HG02840 (cell line): ENCODE measurements at regions not wholly inside any gene's neighbourhood (a gene's known extent, or its start where the extent isn't known, plus 50 kb on each side); places are given as distances from the start of the nearest gene placed in this dataset.
"Not testable (repeated sequence)": the region's sequence is repeated elsewhere in the genome, so short reads cannot be mapped to it uniquely, and the experiment has no call there.

ENCODE experiments used
- ATAC-seq: cut with Tn5 transposase; IDR thresholded peaks from one replicate; pipeline ENCODE4 v1.9.1; 2021; ENCODE audit warnings: mild to moderate bottlenecking, moderate library complexity, moderate number of reproducible peaks; ENCODE audit not compliant: unreplicated experiment, low FRiP score

DNA sequence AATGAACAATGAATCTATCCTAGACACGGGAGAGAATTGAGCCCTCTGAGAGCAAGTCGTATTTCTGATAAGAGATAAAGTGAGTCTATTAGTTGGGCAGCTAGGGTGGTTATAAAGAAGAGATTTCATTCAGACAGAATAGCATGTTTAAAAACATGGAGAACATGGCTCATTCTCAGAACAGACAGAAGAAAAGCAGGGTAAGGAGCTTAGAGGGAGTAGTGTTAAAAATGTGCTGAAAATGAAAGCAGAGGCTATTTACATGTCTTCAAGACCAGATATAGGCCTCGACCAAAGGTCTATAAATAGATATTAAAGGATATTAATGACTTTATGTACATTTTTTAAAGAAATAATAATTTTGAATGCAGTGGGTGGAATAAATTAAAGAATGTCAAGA lies 149.5 kb downstream of the SLITRK1 start:
- ATAC-seq = no peak

DNA sequence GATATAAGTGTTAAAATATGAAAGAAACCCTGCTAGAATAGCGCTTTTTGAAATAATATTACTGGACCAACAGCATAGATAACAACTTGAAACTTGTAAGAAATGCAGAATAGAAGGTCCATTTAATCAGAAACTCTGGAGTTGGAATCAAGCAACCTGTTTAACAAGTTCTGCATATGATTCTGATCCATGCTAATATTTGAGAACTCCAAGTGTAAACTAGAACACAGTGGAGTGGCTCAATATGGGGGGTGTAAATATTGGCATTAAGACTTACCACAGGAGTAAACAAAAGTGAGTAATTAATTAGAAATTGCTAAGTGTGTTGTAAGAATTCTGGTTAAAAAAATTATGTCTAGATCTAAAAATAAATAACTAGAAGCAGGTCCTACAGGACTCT lies 151.2 kb downstream of the SLITRK1 start:
- ATAC-seq = no peak

DNA sequence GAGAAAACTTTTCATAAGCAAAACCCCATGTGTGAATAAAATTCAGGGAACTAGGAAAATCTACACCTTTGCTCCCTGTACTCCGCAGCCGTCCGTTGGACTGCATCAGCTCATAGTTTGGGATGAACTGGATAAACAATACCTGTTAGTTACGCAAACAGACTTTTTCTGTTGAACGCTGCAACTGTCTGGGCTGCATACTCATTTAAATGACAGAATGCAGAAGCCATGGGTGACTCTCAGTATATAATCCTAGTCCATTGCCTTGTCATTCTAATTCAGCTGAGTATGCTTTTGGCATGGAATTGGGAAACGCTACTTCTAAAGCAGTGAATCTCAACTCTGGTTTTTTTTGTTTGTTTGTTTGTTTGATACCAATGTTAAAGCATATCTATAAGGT lies 151.6 kb downstream of the SLITRK1 start:
- no peak for ATAC-seq

DNA sequence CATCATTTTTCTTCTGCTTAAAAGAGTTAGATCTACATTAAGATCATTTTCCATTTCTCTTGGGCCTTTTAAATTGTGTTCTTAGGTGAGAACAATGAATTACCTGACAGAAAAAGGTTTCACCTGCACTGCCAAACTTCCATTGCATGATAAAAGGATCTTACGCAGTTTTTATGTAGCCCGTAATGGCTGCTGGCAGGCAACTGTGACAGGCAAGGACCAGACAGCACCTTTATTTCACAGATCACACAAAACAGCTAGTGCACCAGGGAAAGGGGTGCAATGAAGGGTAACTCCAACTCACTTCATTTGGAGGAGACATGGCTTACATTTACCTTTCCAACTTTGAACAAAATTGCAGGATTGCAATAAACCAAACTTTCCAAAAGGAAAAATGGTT lies 159.8 kb downstream of the SLITRK1 start:
- no peak for ATAC-seq

DNA sequence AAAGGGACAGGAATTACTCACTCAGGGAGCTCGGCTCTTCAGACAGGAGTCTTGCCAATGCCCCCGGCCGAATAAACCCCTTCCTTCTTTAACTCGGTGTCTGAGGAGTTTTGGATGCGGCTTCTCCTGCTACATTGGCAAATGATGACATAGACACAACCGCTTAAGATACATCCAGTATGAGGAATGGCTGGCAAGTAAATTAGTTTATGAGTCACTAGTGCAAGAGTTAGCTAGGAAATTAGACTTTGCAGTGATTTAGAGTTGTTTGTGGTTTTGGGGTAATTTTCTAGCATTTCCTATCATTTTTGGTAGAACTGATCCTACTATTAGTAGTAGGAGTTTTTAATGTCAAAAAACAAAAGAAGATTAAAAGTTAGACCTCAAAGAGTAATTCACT lies 166.2 kb downstream of the SLITRK1 start:
- ATAC-seq = no peak

DNA sequence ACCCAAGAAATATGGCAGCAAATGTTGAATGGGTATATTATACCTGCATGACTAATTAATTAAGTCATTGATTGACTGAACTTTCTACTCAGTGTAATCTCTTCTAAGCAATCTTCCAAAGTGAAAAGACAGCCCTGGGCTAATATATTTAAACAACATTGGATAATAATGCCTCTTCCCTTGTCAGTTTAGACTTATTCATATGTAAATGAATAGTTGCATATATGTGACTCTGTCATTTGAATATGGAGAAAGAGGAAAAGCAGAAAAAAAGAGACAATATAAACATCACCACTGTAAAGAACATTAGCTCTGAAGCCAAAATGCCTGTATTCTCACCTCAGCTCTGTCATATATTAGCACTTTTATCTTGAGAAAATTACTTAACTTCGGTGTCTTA lies 168.0 kb downstream of the SLITRK1 start:
- no peak for ATAC-seq

DNA sequence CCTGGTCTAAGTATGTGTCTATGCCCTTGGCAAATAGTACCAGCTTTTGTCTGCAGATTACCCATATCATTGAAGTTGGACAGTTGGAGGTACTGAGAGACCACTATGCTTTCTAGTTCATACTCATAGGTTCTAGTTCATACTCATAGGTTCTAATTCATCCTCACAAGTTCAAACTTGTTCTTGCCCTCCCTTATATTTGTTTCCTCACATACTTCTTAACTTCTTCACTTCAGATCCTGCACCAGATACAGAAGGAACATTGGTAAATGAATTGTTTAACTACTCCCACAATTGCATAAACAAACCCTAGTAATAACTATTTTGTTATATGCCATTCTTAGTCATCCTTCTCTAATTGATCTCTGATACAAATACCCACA lies 172.2 kb downstream of the SLITRK1 start:
- no peak for ATAC-seq

DNA sequence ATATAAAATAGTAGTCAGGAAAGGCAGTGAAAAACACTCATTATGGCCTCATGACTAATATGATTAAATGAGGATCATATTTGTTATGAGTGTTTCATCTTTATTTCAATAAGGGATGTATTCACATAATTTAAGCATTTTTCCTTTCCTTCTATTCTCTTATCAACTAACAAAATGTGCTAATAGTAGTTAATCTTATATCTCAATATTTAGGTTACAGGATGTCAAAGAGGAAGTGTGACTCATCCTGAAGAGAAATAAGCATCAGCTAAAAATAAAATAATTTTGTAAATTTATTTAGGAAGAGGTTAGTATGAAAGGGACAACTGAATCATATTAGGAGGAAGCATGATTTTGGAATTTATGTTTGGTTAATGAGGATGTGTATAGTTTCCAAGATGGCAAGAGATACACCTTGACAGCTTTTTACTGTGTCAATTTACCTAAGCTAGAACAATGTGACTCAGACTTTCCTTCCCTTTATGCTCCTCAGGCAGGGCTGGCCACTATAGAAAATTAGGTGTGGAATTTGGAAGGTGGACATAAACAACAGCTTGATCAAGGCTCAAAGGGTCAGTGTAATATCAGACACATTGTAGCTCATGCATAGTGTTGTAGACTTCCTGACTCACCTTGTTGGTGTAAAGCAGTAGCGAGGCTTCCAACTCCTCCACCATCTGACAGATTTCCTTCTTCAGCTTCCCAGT lies 172.7 kb downstream of the SLITRK1 start:
- ATAC-seq = no peak

DNA sequence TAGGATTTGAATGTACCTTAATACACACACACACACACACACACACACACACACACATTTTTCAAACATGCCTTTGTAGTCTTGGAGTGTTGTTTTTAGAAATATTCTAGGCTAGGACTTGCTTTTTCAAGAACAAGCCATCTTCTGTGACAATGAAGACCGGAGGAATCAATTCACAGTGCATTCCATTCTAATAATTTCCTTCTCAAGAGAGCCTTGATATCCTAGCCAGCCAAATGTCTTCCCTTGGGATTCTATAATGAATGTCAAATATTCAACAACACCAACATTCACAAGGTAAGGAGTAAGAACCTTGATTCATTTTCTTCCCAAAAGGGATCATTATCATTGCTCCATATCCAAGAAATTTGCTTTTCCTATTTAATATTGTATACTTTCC lies 180.3 kb downstream of the SLITRK1 start:
- no peak for ATAC-seq

DNA sequence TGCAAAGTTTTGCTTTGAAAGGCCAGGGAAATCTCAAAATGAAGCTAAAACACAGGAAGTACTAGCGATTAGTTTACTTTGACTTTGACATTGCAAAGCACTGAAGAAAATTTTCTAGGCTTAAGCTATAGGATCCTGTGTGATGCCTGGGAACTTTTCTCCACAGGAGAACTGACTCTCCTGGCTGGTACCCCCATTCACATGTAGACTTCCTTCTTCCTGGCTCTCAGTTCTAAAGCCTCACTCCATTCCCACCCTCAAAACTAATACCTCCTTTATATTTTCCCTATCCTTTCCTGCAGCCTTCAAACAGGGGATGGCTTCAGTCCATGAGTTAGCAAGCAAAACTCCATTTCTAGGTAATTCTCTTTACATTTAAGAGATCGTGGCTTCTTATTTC lies 189.5 kb downstream of the SLITRK1 start:
- no peak for ATAC-seq

DNA sequence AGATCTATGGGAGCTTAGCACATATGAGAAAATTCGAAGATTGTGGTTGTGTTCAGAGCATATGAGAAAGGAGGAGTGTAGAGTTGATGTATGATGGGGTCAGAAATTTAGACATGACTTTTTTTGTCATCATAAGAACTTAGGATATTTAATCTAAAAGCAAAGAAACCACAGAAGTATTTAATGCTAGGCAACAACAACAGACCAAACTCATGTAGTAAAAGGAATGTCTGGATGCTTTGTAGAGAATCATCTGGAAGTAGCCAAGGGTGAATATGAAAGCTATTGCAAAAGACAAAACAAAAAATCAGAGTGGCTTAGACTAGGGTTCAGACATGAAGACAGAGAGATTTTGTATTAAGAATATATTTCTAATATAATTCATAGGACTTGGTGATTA lies 190.3 kb downstream of the SLITRK1 start:
- no peak for ATAC-seq

DNA sequence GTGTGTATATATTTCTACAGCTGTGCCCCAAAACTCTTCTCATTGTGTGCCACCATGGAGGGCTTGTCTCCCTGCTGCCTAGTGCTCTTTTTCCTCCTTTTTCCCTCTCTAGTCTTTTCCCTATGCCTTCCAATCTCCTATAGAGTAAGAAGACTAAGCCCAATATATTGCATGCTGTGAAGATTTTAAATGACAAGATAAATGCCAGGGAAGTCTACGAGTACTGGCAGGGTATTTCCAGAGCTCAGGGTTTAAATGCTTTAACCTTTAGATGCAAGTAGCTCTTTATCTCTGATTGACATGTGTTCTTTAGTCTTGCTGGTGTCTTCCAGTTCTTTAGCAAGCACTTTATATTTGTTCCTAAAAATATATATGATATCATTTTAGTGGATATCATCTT lies 200.7 kb downstream of the SLITRK1 start:
- ATAC-seq = no peak

DNA sequence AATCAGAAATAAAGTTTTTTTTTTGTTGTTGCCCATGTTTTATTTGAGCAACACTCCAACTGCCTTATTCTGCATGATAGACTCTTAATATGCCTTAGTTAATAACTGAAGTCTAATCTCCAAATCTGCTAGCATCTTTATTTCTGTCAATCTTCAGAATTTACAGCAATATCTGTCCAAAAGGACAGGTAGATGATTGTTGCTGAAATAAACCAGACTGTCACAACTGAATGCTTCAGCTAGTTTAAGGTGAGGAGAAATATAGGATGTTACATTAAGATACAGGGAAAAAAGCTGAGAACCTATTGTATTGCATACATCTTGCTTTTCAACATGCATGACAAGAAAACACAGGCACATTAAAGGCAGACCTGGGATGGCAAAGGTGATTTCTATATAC lies 204.3 kb downstream of the SLITRK1 start:
- ATAC-seq = no peak

DNA sequence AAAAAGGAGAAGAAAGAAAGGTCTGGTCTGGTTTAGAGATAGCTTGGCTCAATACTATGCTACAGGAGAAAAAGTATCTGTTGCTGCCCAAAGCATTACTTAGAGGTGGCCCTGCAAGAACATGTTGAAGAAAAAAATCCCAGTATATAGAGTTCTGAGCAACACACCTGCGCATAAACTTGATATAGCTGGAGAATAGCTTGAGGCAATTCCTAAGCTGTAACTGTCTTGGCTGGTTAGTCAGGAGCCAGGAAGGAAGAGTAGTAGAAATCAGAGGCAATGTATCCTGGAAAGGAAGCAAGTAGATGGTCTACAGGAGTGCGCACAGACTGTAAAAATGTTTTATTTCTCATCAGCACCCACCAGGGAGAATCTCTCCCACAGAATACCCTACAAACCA lies 209.7 kb downstream of the SLITRK1 start:
- ATAC-seq = no peak

DNA sequence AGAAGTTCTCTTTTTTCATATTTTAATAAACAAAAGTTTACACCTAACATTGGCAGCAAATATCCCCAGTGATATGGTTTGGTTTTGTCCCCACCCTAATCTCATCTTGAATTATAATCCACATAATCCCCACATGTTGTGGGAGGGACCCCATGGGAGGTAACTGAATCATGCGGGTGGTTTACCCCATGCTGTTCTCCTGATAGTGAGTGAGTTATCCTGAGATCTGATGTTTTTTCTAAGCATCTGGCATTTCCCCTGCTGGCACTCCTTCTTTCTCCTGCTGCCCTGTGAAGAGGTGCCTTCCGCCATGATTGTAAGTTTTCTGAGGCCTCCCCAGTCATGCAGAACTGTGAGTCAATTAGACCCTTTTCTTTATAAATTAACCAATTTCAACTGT lies 214.7 kb downstream of the SLITRK1 start:
- ATAC-seq = no peak

DNA sequence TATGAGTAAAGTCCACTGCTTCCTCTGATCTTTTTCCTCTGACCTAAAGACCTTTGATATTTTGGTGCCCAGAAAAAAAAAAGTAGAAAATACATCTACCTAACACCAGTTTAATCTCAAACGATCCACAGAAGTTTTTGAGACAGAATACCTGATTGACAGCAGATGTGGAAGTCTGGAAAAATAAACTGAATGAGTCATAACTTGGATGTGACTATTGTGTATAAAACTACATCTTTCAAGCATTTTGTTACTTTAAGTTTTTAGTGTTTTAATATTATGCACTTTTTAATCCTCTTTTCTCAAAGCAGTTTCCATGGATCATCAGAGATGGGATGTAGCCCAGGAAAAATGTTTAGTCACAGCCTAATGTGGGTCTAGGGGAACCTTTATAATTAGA lies 216.1 kb downstream of the SLITRK1 start:
- no peak for ATAC-seq

DNA sequence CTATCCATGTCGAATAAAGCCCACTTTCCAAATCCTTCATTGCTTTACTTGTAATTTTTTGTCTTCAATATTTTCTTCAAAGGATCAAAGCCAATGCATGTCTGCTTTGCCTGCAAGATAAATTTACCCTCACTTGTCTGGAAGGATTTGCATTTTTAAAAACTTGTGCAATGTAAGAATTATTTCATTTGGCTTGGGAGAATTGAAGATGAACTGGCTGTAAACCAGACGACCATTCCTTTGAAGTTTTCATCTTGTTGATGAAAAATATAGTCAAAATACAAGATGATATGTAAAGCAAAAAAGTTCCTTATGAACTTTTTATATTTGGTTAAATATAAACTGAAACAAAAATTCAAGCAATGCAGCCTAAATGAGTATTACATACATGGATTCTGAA lies 225.0 kb downstream of the SLITRK1 start:
- ATAC-seq = no peak

DNA sequence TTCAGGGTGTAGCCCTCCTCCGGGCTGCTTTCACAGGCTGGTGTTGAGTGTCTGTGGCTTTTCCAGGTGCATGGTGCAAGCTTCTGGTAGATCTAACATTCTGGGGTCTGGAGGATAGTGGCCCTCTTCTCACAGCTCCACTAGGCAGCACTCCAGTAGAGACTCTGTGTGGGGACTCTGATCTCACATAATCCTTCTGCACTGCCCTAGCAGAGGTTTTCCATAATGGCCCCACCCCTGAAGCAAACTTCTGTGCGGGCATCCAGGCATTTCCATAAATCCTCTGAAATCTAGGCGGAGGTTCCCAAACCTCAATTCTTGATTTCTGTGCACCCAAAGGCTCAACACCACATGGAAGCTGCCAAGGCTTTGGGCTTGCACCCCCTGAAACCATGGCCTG lies 239.7 kb downstream of the SLITRK1 start:
- ATAC-seq = not testable (repeated sequence)

DNA sequence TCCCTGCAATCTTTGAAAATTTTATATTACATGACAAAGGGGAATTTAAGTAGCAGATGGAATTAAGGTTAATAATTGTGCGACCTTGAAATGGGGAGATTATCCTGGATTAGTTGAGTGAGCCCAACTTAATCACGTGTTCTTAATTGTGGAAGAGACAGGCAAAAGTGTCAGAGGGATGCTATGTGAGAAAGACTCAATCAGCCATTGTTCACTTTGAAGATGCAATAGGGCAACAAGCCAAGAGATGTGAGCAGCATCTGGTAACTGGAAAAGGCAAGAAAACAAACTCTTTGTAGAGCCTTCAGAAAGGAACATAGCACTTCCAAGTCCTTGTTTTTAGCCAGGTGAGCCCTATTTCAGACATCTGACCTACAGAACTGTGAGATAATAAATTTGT lies 247.7 kb downstream of the SLITRK1 start:
- no peak for ATAC-seq

DNA sequence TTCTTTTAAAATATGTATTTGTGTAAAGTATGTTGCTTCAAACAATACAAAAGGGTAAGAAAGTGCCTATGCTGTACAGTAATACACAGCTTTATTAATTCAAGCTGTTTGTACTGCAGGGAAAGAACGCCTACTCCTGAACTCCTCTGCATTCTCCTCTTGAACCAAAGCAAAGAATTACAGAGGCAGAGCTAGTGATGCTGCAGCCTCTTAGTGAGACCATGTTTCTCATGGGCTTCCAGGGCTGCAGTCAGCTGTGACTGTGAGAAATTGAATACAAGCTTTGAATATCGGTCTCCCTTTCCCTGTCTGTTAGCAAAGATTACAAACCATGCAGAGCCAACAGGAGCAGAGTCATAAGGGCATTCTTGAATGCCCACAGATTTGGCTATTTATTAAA lies 248.5 kb downstream of the SLITRK1 start:
- no peak for ATAC-seq

DNA sequence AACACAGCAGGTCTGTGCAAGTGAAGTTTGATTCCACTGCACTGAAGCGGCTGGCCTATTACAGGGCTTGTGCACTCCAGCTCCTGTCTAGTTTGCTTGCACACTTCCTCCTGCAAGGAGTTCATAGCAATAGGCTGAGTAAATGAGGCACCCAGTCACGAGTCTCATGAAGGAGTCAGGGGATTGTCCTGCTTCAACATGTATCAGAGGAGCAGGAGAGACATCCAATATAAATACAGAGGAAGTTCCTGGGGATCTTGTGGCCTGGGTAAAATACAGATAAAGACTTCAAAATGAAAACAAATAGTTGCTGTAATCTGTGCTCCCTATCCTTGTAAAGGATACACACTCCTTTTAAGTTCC lies 259.9 kb downstream of the SLITRK1 start:
- ATAC-seq = no peak

DNA sequence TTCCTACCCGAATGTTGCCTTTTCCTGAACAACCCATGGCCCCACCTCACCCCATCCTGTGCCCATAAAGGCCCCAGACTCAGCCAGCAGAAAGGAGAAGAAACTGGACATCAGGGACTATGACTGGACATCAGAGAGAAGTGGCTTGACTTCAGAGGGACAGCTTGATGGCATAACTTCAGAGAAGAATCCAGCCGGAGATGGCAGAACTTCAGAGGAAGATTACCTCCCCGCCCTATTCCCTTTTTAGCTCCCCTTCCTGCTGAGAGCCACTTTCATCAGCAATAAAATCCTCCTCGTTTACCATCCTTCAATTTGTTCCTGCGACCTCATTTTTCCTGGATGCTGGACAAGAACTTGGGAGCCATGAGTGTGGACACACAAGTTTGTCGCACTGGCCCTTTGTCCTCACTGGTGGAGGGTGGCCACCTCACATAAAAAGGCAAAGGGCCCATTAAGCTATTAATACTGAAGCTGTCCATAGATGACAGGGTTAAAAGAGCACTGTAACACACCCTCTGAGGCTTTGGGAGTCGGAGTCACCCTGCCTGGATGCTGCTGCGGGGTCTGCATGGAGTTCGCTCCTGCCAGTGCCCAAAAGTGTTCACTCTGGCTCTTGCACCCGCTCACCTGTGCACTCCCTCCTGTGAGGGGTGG lies 260.4 kb downstream of the SLITRK1 start:
- no peak for ATAC-seq
